ENCODE measurements at regions not wholly inside any gene's neighbourhood (a gene's known extent, or its start where the extent isn't known, plus 50 kb on each side); places are given as distances from the start of the nearest gene placed in this dataset.

GRCh38 chr18:65035701-65036100, 715.1 kb upstream of the CDH7 start:
- ChIA-PET POLR2A (no interaction called here), CTCF (ENCODE audit: low intra/inter-chr PET ratio) (no interaction called here)
- intact Hi-C loops (cut with micrococcal nuclease) (no loop called here), in situ Hi-C loops (cut with MboI) (no loop called here)
- no peaks in the 10 kb centered on the region for H3K36me3 ChIP-seq (ENCODE audit: control insufficient read depth, insufficient read depth, low read length)
- H4K20me1 ChIP-seq (replicated peaks; ENCODE audit: control insufficient read depth, insufficient read depth, low read length), result no peaks in the 10 kb centered on the region
- no peak overlapping the region for H3K4me2 ChIP-seq (ENCODE audit: insufficient read depth, low read length)
- no peak overlapping the region for H3K4me3 ChIP-seq
- H3K27ac ChIP-seq (ENCODE audit: extremely low read depth, low read depth, low read length), result no peak overlapping the region
- H3K79me2 ChIP-seq (ENCODE audit: control insufficient read depth, insufficient read depth, low read length), result no peaks in the 10 kb centered on the region
- H3K9me3 ChIP-seq (replicated peaks; ENCODE audit: control insufficient read depth, insufficient read depth, low read depth, low read length), result no peaks in the 10 kb centered on the region
- no peaks in the 10 kb centered on the region for H3K4me1 ChIP-seq (replicated peaks in 1 of 2; ENCODE audit: control insufficient read depth in 2 of 2, insufficient read depth in 2 of 2, low read length in 2 of 2)
- DNase-seq (ENCODE audit: extremely low read depth in 1 of 4, low spot score in 3 of 4), result no peak
- no peak for ATAC-seq
- FAIRE-seq, result no peak
- WGBS (ENCODE audit: insufficient coverage, low coverage, missing lambda C conversion rate), result 0% methylated on average over 3 of the region's 3 CpGs
- no peak overlapping the region for H3K9ac ChIP-seq (ENCODE audit: insufficient read depth in 1 of 2, low read depth in 2 of 2, low read length in 2 of 2)
- H2AFZ ChIP-seq (ENCODE audit: low read depth, low read length), result no peak overlapping the region
- no peaks in the 10 kb centered on the region for H3K9me1 ChIP-seq (ENCODE audit: control insufficient read depth, insufficient read depth, low read length)
- no TSS peak for BruUV-seq (replicated peaks)
- TF ChIP-seq SRSF1 (IDR thresholded peaks at IDR 0.05; ENCODE audit: low read depth, low read length), result no peak
- TF ChIP-seq JUN (IDR thresholded peaks at IDR 0.05; ENCODE audit: borderline replicate concordance, low read depth, low read length), result no peak
- no peak for TF ChIP-seq JUN (CRISPR knock-in tag; IDR thresholded peaks at IDR 0.05; ENCODE audit: borderline replicate concordance)
- TF ChIP-seq MYNN (IDR thresholded peaks at IDR 0.05), result no peak
- TF ChIP-seq MYNN (CRISPR knock-in tag; IDR thresholded peaks at IDR 0.05), result no peak
- TF ChIP-seq, protein P1, sequence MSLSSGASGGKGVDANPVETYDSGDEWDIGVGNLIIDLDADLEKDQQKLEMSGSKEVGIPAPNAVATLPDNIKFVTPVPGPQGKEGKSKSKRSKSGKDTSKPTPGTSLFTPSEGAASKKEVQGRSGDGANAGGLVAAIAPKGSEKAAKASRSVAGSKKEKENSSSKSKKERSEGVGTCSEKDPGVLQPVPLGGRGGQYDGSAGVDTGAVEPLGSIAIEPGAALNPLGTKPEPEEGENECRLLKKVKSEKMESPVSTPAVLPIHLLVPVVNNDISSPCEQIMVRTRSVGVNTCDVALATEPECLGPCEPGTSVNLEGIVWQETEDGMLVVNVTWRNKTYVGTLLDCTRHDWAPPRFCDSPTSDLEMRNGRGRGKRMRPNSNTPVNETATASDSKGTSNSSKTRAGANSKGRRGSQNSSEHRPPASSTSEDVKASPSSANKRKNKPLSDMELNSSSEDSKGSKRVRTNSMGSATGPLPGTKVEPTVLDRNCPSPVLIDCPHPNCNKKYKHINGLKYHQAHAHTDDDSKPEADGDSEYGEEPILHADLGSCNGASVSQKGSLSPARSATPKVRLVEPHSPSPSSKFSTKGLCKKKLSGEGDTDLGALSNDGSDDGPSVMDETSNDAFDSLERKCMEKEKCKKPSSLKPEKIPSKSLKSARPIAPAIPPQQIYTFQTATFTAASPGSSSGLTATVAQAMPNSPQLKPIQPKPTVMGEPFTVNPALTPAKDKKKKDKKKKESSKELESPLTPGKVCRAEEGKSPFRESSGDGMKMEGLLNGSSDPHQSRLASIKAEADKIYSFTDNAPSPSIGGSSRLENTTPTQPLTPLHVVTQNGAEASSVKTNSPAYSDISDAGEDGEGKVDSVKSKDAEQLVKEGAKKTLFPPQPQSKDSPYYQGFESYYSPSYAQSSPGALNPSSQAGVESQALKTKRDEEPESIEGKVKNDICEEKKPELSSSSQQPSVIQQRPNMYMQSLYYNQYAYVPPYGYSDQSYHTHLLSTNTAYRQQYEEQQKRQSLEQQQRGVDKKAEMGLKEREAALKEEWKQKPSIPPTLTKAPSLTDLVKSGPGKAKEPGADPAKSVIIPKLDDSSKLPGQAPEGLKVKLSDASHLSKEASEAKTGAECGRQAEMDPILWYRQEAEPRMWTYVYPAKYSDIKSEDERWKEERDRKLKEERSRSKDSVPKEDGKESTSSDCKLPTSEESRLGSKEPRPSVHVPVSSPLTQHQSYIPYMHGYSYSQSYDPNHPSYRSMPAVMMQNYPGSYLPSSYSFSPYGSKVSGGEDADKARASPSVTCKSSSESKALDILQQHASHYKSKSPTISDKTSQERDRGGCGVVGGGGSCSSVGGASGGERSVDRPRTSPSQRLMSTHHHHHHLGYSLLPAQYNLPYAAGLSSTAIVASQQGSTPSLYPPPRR (CRISPR knock-in tag; IDR thresholded peaks at IDR 0.05; ENCODE audit: borderline replicate concordance), result no peak
- no peak for TF ChIP-seq ZNF134 (CRISPR knock-in tag; conservative IDR thresholded peaks at IDR 0.05)
- TF ChIP-seq E2F4 (CRISPR knock-in tag; IDR thresholded peaks at IDR 0.05; ENCODE audit: low read depth), result no peak
- no peak for TF ChIP-seq C11orf30 (IDR thresholded peaks at IDR 0.05; ENCODE audit: low read depth)
- TF ChIP-seq, protein P2, sequence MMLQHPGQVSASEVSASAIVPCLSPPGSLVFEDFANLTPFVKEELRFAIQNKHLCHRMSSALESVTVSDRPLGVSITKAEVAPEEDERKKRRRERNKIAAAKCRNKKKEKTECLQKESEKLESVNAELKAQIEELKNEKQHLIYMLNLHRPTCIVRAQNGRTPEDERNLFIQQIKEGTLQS (IDR thresholded peaks at IDR 0.05), result no peak
- TF ChIP-seq, protein P2 (CRISPR knock-in tag; conservative IDR thresholded peaks at IDR 0.05), result no peak
- H3K27me3 ChIP-seq (ENCODE audit: control insufficient read depth in 2 of 2, insufficient read depth in 2 of 2, low read length in 2 of 2), result no peaks in the 10 kb centered on the region

Data from K562 (cell line).